NCI-H510A (cell line): ENCODE measurements at regions not wholly inside any gene's neighbourhood (a gene's known extent, or its start where the extent isn't known, plus 50 kb on each side); places are given as distances from the start of the nearest gene placed in this dataset.
"Not testable (repeated sequence)": the region's sequence is repeated elsewhere in the genome, so short reads cannot be mapped to it uniquely, and the experiment has no call there.

Source experiments
- DNase-seq: peaks from one replicate; lab custom pipeline; 2025; lab: John Stamatoyannopoulos, UW

DNA sequence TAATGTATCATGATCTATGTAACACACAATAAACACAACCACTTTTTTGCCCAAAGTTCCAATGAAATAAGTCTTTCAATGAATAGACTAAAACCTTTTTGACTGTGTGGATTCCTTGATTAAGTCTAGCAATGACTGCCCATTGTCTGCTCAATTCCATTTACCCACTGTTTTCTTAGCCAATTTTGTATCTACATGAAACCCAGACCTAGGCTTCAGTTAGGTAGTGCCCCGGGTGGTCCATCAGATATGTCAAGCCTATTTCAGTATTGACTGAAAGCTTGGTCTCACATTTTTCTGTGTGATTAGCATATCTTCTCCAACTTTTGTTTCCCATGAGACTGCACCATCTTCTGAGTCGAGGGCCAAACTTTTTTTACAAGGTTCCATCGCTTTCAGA, 615.0 kb downstream of the C6orf118 start:
- DNase-seq, result no peak

DNA sequence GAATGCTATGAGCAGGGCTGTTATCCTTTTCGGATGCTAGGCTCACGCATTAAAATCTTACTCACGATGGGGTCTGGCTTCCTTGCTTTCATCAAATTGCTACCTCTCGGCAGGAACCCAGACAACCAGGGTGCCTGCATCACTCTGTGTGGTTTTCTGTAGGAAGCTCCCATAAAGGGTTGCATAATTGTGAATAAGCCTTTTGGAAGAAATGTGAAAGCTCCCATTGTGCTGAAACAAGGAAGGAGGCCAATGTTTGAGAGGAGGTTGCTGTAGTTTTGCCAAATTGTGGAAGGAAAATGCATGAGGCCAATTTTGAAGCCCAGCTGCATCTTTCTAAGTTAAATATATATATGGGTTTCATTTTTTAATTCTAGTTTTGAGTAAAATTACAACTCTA, 615.5 kb downstream of the C6orf118 start:
- DNase-seq, result no peak

DNA sequence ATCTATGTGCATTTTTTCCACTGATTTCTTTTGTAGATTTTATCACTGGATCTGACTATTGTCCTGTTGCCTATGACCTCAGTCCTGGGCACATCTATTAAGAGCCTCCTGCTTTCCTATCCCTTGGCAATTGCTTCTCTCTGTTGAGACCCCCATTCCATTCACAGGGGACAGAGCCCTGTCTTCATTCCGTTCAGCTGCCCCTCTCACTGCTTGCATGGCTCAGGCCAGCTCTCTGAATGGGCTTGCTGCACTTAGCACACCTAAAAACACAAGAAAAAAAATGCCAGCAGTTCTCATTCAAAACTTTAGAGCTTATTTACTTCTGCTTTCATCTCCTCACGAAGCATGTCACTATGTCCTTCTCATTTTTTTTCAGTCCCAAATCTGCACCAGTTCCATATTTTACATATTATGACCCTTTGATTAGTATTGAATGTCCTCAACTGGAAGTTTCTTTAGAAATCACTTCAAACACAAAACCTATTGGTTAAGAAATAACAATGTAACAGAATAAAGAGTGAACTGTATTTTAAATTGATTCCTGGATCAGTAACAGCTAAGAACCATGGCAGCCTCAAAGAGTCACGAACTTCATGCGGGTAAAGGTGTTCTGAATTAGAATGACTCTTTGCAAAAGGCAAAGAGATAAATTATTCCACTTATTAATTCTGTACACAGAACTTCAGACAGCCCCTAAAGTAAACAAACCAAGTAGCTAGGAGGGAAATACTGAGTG, 616.5 kb downstream of the C6orf118 start:
- no peak for DNase-seq

DNA sequence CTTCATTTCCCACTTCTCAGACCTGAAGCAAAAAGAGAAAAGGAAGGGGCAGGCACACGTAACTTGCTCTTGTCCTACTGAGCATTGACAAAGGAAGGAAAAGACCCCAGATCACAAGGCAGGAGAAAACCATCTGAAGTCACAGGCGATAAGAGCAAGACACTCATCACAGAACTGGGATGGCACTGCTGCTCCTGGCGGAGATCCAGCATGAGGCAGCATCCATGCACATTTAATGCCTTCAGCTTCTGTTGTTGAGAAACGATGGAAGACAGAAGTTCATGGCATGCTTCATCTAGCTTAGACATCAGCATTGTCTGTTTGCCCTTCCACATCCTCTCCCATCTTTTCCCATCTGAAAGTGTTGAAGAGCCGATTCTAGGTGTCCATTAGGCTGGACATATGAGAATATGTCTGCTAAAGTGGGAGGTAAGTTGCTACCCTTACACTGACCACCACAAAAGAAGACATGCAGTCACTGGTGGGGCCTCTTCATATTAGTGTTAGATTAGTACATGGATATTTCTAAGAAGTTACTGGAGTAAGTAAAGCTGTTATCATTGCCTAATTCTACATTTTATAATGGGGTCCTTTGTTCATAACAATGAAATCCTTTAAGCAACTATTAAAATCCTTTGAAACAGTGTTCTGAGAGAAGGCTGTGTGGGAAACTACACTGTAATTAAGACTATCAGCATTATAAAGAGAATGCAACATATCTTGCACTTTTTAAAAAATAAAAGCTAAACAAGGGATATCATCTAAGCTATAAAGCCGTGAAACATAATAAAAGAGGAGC, 618.5 kb downstream of the C6orf118 start:
- no peak for DNase-seq

DNA sequence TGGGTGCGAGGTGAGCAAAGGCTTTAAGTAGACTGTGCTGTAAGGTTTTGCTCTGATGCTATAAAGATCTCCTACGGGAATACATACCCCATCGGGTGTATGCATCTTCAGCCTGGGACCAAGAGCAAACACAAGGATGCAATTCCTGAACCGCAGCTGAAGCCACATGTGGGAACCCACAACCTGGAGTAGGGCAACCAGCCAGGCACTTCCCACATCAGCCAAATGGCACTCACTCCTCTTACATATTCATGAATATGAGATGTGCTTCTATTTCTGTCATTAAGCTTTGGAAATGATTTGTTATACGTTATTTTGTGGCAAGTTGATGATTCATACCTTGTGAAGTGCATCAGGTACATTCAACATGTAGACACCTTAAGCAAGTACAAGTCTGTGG, 619.2 kb downstream of the C6orf118 start:
- DNase-seq, result no peak

DNA sequence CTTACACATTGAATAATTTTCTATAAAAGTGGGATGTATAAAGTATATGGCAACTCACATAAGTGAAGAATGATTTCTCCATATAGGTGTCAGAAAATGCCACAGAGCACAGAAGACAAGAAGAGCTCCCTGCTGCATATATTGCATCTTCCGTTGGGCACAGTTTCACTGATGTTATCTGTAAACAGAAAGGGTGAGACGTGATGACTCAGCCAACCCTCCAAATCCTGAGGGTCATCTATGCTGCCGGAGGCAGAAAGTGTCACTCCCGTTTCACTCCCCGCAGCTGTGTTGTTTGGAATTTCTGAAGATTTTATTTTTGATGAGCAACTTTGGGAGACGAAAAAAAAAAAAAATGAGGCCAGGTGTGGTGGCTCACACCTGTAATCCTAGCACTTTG, 644.1 kb downstream of the C6orf118 start:
- DNase-seq, result no peak

DNA sequence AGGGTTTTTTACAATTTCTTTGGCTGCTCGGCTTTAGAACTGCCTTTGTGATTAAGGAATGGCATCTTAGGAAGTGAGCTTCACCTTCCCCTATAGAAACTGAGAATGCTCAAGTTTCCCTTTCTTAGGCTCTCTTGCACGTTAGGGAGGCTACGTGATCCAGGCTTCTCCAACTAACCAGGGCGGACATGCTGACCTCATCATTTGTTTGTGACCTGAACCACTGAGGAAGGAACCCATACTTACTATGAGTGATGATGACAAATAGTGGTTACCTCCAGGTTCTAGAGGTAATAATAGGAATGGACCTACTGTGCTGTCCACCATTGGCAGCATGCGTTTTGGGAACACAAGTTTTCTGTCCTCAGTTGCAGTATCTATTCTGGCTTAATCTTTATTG, 645.8 kb downstream of the C6orf118 start:
- DNase-seq, result no peak

DNA sequence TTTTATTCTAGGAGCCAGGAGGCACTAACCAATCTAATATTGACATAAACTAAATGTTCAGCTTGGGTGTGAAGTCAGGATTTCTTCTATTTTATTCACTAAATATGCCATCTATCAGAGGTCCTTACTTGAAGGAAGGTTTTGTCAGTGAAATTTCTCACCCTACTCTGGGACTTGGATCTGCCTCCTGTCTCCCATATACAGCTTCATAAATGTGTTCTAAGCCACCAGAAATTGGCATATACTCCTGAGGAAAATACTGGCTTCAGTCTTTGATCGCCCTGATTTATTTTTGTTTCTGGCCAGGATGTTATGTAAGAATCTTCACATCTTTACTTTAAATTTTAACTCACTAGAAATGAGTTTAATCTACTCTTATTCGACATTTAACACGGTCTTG, 647.7 kb downstream of the C6orf118 start:
- DNase-seq, result no peak

DNA sequence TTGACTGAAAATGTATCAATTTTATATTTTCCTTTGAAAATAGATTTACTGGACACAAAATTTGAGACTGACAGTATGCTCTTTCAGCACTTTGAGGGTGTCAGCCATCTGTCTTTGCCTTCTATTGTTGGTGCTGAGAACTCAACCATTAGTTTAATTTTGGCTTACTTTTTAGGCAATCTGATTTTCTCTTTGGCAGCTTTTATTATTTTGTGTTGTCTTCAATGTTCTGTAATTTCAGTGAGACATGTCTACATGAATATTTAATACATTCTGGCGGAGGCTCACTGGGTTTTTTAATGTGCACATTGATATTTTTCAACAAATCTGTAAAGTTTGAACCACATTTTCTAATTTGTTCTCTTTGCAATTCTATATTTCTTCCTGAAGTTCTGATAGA, 648.6 kb downstream of the C6orf118 start:
- no peak for DNase-seq

DNA sequence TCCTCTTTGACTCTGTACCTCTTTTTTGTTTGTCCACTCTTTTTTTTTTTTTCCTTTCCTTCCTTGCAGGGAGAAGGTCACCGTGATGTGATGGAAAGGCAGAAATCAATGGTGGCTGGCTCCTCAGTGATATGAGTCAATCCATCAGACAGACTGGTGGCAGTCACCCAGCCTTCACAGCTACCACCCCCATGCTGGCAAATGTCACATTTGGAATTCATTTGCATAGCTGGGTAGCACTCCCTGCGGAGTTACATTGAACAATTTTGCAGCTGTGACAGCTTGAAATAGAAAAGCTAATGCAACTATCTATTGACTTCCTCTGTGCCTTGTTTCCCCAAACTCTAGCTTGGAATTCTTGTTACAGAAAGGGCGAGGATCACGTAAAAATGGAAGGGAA, 668.4 kb downstream of the C6orf118 start:
- no peak for DNase-seq

DNA sequence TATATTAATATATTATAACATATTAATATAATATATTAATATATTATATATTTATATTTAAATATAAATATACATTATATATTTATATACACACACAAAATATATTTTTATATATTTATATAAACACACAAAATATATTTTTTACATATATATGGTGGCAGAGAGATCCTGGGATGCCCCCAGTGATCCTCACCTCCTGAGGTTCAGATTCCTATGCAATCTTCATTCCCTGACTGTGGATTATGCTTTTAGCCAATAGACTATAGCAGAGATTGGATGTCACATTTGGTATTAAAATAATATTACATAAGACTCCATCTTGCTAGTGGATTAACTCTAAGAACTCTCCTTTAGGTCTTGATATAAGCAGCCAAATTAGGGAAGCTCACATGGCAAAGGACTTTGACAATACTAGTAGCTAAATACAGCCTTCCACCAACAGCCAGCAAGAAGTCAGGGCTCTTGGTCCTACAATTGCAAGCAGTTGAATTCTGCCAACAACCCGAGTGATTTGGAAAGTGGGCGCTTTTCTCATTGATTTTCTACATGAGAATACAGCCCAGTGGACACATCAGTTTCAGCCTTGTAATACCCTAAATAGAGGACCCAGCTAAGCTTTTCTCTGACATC, 681.0 kb downstream of the C6orf118 start:
- DNase-seq, result no peak

DNA sequence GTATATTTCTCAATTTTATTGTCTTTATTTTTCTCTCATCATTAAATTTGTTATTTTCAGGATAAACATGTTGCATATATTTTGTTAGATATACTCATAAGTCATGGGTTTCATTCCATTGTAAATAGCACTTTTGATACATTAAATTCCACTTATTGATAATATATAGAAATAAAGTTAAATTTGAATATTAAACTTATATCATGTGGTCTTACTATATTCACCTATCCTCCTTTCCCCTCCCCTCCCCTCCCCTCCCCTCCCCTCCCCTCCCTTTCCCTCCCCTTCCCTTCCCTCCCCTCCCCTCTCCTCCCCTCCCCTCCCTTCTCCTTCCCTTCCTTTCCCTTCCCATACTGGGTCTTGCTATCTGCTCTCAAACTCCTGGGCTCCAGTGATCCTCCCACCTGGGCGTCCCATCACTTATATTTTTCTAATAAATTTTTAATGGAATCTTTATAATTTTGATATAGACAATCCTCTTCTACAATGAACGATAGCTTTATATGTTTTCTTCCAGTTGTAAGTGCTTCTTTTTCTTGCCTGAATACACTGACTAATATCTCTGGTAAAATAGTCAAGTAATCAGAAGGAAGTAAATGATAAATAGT, 692.4 kb downstream of the C6orf118 start:
- no peak for DNase-seq

DNA sequence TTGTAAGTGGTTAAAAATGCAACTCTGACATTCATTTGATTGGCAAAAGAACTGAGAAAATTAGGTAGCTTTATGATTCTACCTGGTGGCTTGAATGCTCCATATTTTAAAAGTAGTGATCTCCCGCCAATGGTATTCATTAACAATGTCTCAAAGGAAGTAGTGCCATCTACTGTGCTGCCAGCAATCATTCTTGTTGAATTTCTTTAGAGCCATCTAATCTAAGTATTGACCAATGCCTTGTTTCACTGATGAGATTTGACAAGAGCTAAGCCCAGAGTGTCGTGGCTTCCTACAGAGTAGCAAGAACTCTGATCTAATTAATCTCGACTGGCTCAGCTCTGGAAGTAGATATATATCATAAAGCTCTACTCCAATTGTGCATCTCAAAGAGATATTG, 696.7 kb downstream of the C6orf118 start:
- DNase-seq, result no peak

DNA sequence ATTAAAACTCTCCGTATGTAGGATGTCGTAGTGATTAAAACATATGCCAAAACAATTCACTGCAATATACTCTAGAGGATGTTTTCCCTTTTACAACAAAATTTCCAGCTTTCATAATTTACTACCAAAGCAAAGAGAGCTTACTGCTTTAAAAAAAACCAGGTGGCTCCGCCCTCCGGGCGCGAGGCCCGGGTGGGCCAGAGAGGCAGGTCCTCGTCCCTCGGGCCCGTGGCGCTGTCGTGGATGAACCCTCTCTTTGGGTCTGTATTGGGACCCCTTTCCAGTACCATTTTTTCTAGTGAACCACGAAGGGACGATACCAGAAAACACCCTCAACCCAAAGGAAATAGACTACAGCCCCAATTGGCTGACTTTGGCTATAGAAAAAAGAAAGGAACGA, 698.5 kb downstream of the C6orf118 start:
- not testable (repeated sequence) for DNase-seq

DNA sequence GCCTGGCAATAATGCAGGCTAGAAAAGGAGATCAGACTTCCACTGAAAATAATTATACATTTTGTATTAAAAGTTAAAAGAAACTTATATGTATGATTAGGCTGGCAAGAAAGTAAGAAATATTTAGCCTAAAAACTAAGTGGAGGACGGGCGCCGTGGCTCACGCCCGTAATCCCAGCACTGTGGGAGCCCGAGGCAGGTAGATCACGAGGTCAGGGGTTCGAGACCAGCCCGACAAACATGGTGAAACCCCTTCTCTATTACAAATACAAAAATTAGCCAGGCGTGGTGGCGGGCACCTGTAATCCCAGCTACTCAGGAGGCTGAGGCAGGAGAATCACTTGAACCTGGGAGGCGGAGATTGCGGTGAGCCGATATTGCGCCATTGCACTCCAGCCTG, 707.0 kb downstream of the C6orf118 start:
- not testable (repeated sequence) for DNase-seq

DNA sequence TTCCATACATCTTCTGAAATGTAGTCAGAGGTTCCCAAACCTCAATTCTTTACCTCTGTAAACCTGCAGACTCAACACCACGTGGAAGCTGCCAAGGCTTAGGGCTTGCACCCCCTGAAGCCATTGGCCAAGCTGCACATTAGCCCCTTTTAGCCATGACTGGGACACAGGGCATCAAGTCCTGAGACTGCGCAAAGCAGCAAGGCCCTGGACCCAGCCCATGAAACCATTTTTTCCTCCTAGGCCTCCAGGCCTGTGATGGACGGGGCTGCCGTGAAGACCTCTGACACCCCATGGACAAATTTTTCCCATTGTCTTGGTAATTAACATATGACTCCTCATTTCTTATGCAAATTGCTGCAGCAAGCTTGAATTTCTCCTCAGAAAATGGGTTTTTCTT, 727.8 kb downstream of the C6orf118 start:
- no peak for DNase-seq

DNA sequence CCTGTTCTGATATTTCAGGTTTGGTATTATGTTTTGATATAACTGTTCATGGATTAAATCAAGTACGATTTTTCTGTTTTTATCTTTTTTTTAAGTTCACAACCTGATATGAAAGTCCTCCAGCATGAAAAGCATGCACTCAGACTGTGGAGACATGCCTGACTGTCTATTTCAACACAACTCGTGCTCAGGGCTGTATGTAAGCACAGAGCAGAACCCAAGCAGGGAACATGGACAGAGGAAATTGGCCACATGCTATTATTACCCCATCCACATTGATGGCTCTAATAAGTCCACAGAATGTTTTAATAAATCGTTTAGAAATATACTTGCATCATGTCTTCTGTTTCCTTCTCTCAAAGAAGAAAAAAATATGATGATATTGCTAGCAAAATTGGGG, 730.4 kb downstream of the C6orf118 start:
- no peak for DNase-seq

DNA sequence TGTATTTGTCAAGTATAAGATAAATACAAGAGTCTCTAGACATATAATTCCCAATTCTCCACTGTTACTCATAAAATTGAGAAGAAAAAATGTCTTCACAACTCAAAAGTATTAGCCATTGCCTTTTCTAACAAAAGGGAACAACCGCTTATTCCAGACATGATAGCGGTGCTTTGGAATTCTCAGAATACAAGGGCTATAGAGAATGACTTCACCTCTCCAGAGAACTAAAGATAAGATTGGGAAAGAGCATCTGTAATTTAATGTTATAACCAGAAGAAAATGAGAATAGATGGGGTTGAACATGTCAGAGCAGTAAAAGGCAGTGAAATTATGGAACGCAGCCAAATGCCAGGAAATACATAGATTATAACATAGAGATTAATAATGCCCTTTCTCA, 730.8 kb downstream of the C6orf118 start:
- DNase-seq, result no peak

DNA sequence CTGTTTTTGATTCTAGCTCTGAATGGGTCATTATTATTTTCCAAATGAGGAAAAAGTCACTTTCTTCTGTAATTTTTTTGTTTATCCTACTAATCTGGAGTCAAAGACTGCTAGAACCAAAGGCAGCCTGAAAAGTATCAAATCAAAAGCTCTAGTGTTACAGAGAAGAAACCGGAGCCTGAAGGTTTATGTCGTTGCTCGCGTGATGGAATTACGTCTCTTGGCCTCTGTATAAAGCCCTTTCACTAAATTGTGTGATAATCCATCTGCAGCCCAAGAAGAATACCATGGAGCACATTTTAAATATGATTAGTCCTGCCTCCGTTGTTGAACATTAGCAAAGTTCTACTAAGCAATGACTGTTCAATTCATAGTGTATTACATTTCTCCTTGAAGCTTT, 738.6 kb downstream of the C6orf118 start:
- DNase-seq, result no peak

DNA sequence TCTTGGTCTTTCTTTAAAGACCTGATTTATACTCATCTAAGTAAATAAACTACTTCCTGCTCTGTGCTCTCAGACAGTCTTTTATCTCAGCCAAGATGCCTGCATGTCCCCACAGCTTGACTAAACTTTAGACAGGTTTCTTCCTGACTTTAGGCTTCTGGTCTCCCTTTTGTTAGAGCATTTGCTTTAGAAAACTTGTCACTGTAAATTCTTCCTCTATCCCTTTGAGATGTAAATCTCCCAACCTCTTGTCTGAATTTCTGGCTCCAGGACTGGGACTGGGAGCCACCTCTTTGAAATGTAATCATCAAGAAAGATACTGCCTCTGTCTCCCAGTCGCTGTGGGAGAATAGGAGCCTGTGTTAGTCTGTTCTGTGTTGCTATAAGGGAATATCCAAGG, 739.9 kb downstream of the C6orf118 start:
- no peak for DNase-seq

DNA sequence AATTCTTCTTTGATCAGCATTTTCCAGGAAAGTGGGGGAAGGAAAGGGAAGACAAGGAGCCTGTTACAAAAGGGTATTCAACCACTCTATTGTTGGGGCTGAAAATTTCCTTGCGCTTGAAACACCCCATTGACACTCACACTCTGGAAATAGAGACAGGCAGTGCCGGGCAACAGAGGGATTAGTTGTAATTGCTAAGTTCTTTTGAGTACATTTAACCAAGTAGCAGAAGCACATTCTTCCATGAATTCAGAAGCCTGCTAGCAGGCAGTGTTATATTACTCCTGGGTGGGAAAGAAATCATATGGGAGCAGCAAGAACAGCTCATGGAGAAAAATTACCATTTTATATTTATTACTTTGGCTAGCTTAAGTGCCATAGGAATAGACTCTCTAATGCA, 745.5 kb downstream of the C6orf118 start:
- no peak for DNase-seq

DNA sequence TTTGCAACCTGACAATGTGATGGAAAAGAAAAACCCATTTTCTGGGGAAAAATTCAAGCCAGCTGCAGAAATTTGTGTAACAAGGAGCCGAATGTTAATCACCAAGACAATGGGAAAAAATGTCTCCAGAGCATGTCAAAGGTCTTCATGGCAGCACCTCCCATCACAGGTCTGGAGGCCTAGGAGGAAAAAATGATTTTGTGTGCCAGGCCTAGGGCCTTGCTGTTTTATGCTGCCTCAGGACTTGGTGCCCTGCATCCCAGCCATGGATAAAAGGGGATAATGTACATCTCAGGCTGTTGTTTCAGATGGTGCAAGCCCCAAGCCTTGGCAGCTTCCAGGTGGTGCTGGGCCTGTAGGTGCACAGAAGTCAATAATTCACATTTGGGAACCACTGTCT, 747.7 kb downstream of the C6orf118 start:
- no peak for DNase-seq
